ENCODE measurements at regions not wholly inside any gene's neighbourhood (a gene's known extent, or its start where the extent isn't known, plus 50 kb on each side); places are given as distances from the start of the nearest gene placed in this dataset.
"Not testable (repeated sequence)": the region's sequence is repeated elsewhere in the genome, so short reads cannot be mapped to it uniquely, and the experiment has no call there.

GRCh38 chr14:43155258-43155657 is 1351.8 kb downstream of the FSCB start:
- no peak for DNase-seq

GRCh38 chr14:43147485-43147884 is 1359.6 kb downstream of the FSCB start:
- DNase-seq = no peak

GRCh38 chr14:43145361-43145760 is 1361.7 kb downstream of the FSCB start:
- no peak for DNase-seq

GRCh38 chr14:43143106-43143505 is 1364.0 kb downstream of the FSCB start:
- DNase-seq = no peak

- DNase-seq = no peak
Measured at GRCh38 chr14:43141636-43142191, 1365.4 kb downstream of the FSCB start.

GRCh38 chr14:43140453-43140852 is 1366.6 kb downstream of the FSCB start:
- DNase-seq = no peak

- no peak for DNase-seq
Measured at GRCh38 chr14:43135877-43136411, 1371.1 kb downstream of the FSCB start.

- no peak for DNase-seq
Measured at GRCh38 chr14:43132441-43132840, 1374.6 kb downstream of the FSCB start.

GRCh38 chr14:43128429-43128828 is 1378.7 kb downstream of the FSCB start:
- DNase-seq = not testable (repeated sequence)

GRCh38 chr14:43127874-43128273 is 1379.2 kb downstream of the FSCB start:
- not testable (repeated sequence) for DNase-seq

GRCh38 chr14:43123544-43123943 is 1383.5 kb downstream of the FSCB start:
- no peak for DNase-seq

- no peak for DNase-seq
Measured at GRCh38 chr14:43119672-43120071, 1387.4 kb downstream of the FSCB start.

GRCh38 chr14:43116341-43116740 is 1390.7 kb downstream of the FSCB start:
- no peak for DNase-seq

GRCh38 chr14:43105305-43105704 is 1401.8 kb downstream of the FSCB start:
- no peak for DNase-seq

- no peak for DNase-seq
Measured at GRCh38 chr14:43090380-43090779, 1416.7 kb downstream of the FSCB start.

GRCh38 chr14:43087666-43088065 is 1419.4 kb downstream of the FSCB start:
- DNase-seq = no peak

GRCh38 chr14:43085819-43086218 is 1421.3 kb downstream of the FSCB start:
- no peak for DNase-seq

GRCh38 chr14:43067372-43067771 is 1439.7 kb downstream of the FSCB start:
- DNase-seq = not testable (repeated sequence)

GRCh38 chr14:43056106-43056505 is 1449.4 kb downstream of the LRFN5 start:
- DNase-seq = no peak

GRCh38 chr14:43052897-43053296 is 1446.2 kb downstream of the LRFN5 start:
- no peak for DNase-seq

- no peak for DNase-seq
Measured at GRCh38 chr14:43043850-43044249, 1437.2 kb downstream of the LRFN5 start.

- no peak for DNase-seq
Measured at GRCh38 chr14:43042408-43042807, 1435.7 kb downstream of the LRFN5 start.

- no peak for DNase-seq
Measured at GRCh38 chr14:43041976-43042375, 1435.3 kb downstream of the LRFN5 start.

- no peak for DNase-seq
Measured at GRCh38 chr14:43041207-43041606, 1434.5 kb downstream of the LRFN5 start.

GRCh38 chr14:43039881-43040280 is 1433.2 kb downstream of the LRFN5 start:
- no peak for DNase-seq
